ENCODE measurements at regions not wholly inside any gene's neighbourhood (a gene's known extent, or its start where the extent isn't known, plus 50 kb on each side); places are given as distances from the start of the nearest gene placed in this dataset.

DNA sequence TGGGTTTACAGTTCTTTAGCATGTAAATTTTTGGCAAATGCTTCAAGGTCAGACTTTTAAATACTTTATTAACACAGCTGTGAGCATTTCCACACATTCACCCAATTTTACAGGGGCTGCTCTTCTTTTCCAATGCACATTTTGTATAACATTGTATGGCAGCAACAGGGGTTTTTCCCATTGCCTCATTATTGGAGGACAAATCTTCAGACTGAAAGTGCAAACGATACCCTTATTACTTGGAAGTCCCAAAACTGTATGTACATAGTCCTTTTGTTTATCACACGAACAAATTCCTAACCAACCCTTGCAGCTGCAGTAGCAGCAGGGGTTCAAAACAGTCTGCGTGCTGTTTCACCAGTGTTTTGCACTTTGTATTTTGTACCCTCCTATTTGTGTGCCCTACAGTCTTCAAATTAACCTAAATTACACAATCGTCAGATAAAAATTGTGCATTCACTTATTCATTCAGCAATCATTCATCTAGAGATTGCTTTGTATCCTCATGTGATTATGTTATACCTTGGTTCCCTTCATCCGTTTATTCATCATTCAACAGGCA lies 330.7 kb upstream of the RASGEF1B start:
- TF ChIP-seq, protein P1, sequence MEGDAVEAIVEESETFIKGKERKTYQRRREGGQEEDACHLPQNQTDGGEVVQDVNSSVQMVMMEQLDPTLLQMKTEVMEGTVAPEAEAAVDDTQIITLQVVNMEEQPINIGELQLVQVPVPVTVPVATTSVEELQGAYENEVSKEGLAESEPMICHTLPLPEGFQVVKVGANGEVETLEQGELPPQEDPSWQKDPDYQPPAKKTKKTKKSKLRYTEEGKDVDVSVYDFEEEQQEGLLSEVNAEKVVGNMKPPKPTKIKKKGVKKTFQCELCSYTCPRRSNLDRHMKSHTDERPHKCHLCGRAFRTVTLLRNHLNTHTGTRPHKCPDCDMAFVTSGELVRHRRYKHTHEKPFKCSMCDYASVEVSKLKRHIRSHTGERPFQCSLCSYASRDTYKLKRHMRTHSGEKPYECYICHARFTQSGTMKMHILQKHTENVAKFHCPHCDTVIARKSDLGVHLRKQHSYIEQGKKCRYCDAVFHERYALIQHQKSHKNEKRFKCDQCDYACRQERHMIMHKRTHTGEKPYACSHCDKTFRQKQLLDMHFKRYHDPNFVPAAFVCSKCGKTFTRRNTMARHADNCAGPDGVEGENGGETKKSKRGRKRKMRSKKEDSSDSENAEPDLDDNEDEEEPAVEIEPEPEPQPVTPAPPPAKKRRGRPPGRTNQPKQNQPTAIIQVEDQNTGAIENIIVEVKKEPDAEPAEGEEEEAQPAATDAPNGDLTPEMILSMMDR (IDR thresholded peaks at IDR 0.05) = no peak
- TF ChIP-seq POLR2A (IDR thresholded peaks at IDR 0.05; ENCODE audit: low read depth) = no peak
- no peak for TF ChIP-seq EP300 (IDR thresholded peaks at IDR 0.05)
